ENCODE measurements at regions not wholly inside any gene's neighbourhood (a gene's known extent, or its start where the extent isn't known, plus 50 kb on each side); places are given as distances from the start of the nearest gene placed in this dataset.

DNA sequence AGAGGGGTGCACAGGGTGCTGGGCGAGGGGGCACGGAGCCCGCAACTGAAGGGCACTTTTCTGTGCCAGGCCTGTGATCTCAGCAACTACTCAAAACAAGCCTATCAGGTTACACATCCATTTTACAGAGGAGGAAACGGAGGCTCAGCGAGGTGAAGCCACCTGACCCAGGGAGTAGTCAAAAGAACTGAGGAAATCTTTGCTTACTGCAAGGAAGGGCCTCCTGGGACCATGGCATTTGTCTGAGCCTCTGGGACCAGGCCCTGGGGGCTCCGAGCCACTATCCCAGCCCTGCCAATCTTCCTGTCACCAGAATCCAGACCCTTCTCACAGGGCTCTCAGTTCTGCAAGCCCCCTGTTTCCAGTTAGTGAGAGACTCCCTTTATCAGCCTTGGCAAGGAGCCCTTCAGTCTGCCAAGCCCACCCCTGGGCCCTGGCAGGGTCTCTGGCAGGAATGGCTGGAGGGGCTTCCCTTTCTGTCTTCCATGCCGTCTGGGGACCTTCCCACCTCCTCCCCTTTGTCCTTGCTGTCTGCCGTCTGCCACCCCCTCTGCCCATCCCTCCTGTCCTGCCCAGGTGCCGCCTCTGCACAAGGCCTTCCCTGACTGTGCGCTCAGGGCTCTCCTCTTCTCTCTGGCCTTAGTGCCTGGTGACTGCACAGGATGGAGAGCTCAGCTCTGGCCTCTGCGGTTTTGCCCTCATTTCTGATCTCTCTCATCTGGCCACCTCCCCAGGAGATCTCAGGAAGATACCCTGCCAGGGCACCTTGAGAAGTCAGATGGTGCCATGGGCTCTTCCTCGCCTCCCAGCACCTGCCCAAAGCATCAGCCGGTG lies 194.7 kb upstream of the GLI2 start:
- no peak overlapping the region for H3K4me3 ChIP-seq
- ATAC-seq, result no peak
- TF ChIP-seq CTCF (IDR thresholded peaks at IDR 0.05) (no peak), POLR2A (IDR thresholded peaks at IDR 0.05) (no peak), POLR2AphosphoS5 (IDR thresholded peaks at IDR 0.05) (no peak), EP300 (IDR thresholded peaks at IDR 0.05) (no peak)
- peak overlapping the region in 2 of 4 donors; percentile 7 to 14 for H3K27ac ChIP-seq
- WGBS, 2 donors (ENCODE audit: low coverage in 1 of 2), result 71 to 84% methylated on average over 6 of the region's 13 CpGs
- peaks cover 4% of the 10 kb centered on the region for H3K27me3 ChIP-seq
- H3K36me3 ChIP-seq, result no peaks in the 10 kb centered on the region
- peaks cover 0 to 23% (median 14%) of the 10 kb centered on the region in 3 donors for H3K4me1 ChIP-seq
- no peaks in the 10 kb centered on the region for H3K9me3 ChIP-seq

DNA sequence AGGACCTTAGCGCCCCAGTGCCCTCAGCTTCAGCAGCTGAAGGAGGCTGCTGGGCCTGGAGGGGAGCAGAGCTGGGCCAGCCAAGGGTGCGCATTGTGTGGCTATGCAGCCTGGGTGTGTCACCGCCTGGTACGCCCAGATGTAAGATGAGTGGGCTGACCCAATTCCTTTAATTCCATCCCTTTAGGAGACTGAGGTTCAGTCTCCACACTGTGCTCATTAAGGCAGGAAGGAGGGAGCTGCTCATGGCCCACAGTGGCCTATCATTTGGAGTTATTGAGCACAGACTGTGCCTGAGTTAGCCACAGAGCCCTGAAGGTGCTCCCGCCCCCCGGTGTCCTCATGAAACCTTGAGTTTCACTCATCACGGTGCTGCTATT lies 194.1 kb upstream of the GLI2 start:
- 100% methylated on average over 3 of the region's 7 CpGs; no CpG with 5 or more reads in 1 of the 2 donors for WGBS, 2 donors (ENCODE audit: low coverage in 1 of 2)
- no peak for ATAC-seq
- H3K4me1 ChIP-seq, result peaks cover 0 to 29% (median 14%) of the 10 kb centered on the region in 3 donors
- TF ChIP-seq POLR2AphosphoS5 (IDR thresholded peaks at IDR 0.05) (no peak), EP300 (IDR thresholded peaks at IDR 0.05) (no peak), CTCF (IDR thresholded peaks at IDR 0.05) (no peak), POLR2A (IDR thresholded peaks at IDR 0.05) (no peak)
- H3K9me3 ChIP-seq, result no peaks in the 10 kb centered on the region
- H3K36me3 ChIP-seq, result no peaks in the 10 kb centered on the region
- H3K27ac ChIP-seq, result no peak overlapping the region
- peaks cover 4% of the 10 kb centered on the region for H3K27me3 ChIP-seq
- H3K4me3 ChIP-seq, result no peak overlapping the region

DNA sequence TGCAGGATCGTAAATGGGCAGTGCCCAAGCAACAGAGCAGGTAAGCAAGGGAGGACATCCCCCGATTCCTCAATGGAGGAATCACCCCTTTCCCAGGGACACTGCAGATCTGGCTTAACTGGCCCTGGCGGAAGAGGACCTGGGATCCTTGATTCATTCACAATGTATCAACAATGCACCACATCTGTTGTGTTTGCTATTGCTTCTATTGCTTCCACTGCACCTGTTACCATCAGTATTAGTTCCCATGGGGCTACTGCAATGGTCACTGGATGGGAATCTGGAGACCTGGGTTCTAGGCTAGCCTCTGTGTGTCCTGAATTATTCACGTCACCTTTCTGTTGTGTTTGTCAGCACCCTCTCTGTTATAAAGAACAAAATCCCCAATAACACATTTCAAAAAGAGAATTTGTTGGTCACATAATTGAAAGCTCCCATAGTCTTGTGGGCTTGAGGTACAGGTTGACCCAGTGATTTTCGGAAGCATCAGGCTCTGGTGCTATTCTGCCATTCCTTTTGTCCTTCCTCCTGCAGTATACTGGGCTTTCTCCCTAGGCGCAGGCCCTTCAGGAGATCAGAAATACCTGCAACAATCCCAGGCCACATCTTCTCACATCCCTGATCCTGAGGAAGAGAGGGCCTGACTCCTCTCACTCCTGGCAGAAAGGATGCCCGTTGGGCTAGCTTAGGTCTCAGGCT lies 193.5 kb upstream of the GLI2 start:
- H3K27me3 ChIP-seq, result peaks cover 4% of the 10 kb centered on the region
- no peaks in the 10 kb centered on the region for H3K36me3 ChIP-seq
- ATAC-seq, result no peak
- no peaks in the 10 kb centered on the region for H3K9me3 ChIP-seq
- peaks cover 0 to 33% (median 14%) of the 10 kb centered on the region in 3 donors for H3K4me1 ChIP-seq
- WGBS, 2 donors (ENCODE audit: low coverage in 1 of 2), result 95 to 100% methylated on average over 2 to 4 of the region's 7 CpGs
- H3K27ac ChIP-seq, result no peak overlapping the region
- no peak for TF ChIP-seq EP300 (IDR thresholded peaks at IDR 0.05)
- TF ChIP-seq POLR2A (IDR thresholded peaks at IDR 0.05), result no peak
- no peak for TF ChIP-seq POLR2AphosphoS5 (IDR thresholded peaks at IDR 0.05)
- TF ChIP-seq CTCF (IDR thresholded peaks at IDR 0.05), result no peak
- no peak overlapping the region for H3K4me3 ChIP-seq

- H3K27me3 ChIP-seq, result peaks cover 4% of the 10 kb centered on the region
- WGBS, 2 donors (ENCODE audit: low coverage in 1 of 2), result 85 to 97% methylated on average over 7 to 11 of the region's 13 CpGs
- no peak for TF ChIP-seq POLR2A (IDR thresholded peaks at IDR 0.05)
- TF ChIP-seq EP300 (IDR thresholded peaks at IDR 0.05), result no peak
- TF ChIP-seq POLR2AphosphoS5 (IDR thresholded peaks at IDR 0.05), result no peak
- no peak for TF ChIP-seq CTCF (IDR thresholded peaks at IDR 0.05)
- H3K4me3 ChIP-seq, result no peak overlapping the region
- H3K4me1 ChIP-seq, result peaks cover 0 to 33% (median 14%) of the 10 kb centered on the region in 3 donors
- H3K27ac ChIP-seq, result no peak overlapping the region
- H3K9me3 ChIP-seq, result no peaks in the 10 kb centered on the region
- H3K36me3 ChIP-seq, result no peaks in the 10 kb centered on the region
- ATAC-seq, result no peak
These were observed 192.6 kb upstream of the GLI2 start for GRCh38 chr2:120542911-120543527.

Measured in gastroesophageal sphincter (tissue), 4 donors.